ENCODE measurements at regions not wholly inside any gene's neighbourhood (a gene's known extent, or its start where the extent isn't known, plus 50 kb on each side); places are given as distances from the start of the nearest gene placed in this dataset.
"Not testable (repeated sequence)": the region's sequence is repeated elsewhere in the genome, so short reads cannot be mapped to it uniquely, and the experiment has no call there.

- H3K36me3 ChIP-seq (ENCODE audit: control insufficient read depth, low read length), result no peaks in the 10 kb centered on the region
- H3K4me3 ChIP-seq (ENCODE audit: low read length), result no peak overlapping the region
- H3K79me2 ChIP-seq (ENCODE audit: control insufficient read depth, low read length), result no peaks in the 10 kb centered on the region
- H3K9me2 ChIP-seq (replicated peaks; ENCODE audit: control insufficient read depth, low read length), result no peaks in the 10 kb centered on the region
- no peaks in the 10 kb centered on the region for H4K20me1 ChIP-seq (ENCODE audit: control insufficient read depth, insufficient read depth, low read depth, low read length)
- no peak overlapping the region for H3K27ac ChIP-seq (ENCODE audit: low read depth, low read length)
- no peaks in the 10 kb centered on the region for H3F3A ChIP-seq (ENCODE audit: control insufficient read depth, insufficient read depth)
- no peaks in the 10 kb centered on the region for H3K27me3 ChIP-seq (ENCODE audit: control insufficient read depth, low read length)
- H3K9me3 ChIP-seq (ENCODE audit: control insufficient read depth, insufficient read depth, low read length), result no peaks in the 10 kb centered on the region; the same call in 1 of the 2 replicates
- no peaks in the 10 kb centered on the region for H3K4me1 ChIP-seq (ENCODE audit: control insufficient read depth, low read length)
- no peak overlapping the region for H3K4me2 ChIP-seq (ENCODE audit: low read length)
- TF ChIP-seq EZH2phosphoT487 (IDR thresholded peaks at IDR 0.05; ENCODE audit: borderline replicate concordance, low read length), result no peak
- TF ChIP-seq CTCF (IDR thresholded peaks at IDR 0.05; ENCODE audit: low read depth, low read length, poor library complexity, severe bottlenecking), result no peak
Observed at GRCh38 chr2:2646433-2647051, 315.5 kb upstream of the MYT1L start.

GRCh38 chr2:2645162-2645855 is 314.2 kb upstream of the MYT1L start:
- Histone ChIP-seq H3K27ac (ENCODE audit: low read depth, low read length) (no peak overlapping the region), H3K4me2 (ENCODE audit: low read length) (no peak overlapping the region), H3K9me2 (replicated peaks; ENCODE audit: control insufficient read depth, low read length) (no peaks in the 10 kb centered on the region), H3K36me3 (ENCODE audit: control insufficient read depth, low read length) (no peaks in the 10 kb centered on the region), H3F3A (ENCODE audit: control insufficient read depth, insufficient read depth) (no peaks in the 10 kb centered on the region), H4K20me1 (ENCODE audit: control insufficient read depth, insufficient read depth, low read depth, low read length) (no peaks in the 10 kb centered on the region), H3K27me3 (ENCODE audit: control insufficient read depth, low read length) (no peaks in the 10 kb centered on the region), H3K9me3 (ENCODE audit: control insufficient read depth, insufficient read depth, low read length) (no peaks in the 10 kb centered on the region; the same call in 1 of the 2 replicates), H3K4me3 (ENCODE audit: low read length) (no peak overlapping the region), H3K79me2 (ENCODE audit: control insufficient read depth, low read length) (no peaks in the 10 kb centered on the region), H3K4me1 (ENCODE audit: control insufficient read depth, low read length) (no peaks in the 10 kb centered on the region)
- TF ChIP-seq CTCF (IDR thresholded peaks at IDR 0.05; ENCODE audit: low read depth, low read length, poor library complexity, severe bottlenecking) (no peak), EZH2phosphoT487 (IDR thresholded peaks at IDR 0.05; ENCODE audit: borderline replicate concordance, low read length) (no peak)

- not testable (repeated sequence) for H3K27me3 ChIP-seq (ENCODE audit: control insufficient read depth, low read length); H3K36me3 ChIP-seq (ENCODE audit: control insufficient read depth, low read length); H3F3A ChIP-seq (ENCODE audit: control insufficient read depth, insufficient read depth); H3K4me3 ChIP-seq (ENCODE audit: low read length); H3K79me2 ChIP-seq (ENCODE audit: control insufficient read depth, low read length); H3K4me2 ChIP-seq (ENCODE audit: low read length); H4K20me1 ChIP-seq (ENCODE audit: control insufficient read depth, insufficient read depth, low read depth, low read length); H3K27ac ChIP-seq (ENCODE audit: low read depth, low read length); H3K9me3 ChIP-seq (ENCODE audit: control insufficient read depth, insufficient read depth, low read length); H3K9me2 ChIP-seq (replicated peaks; ENCODE audit: control insufficient read depth, low read length); H3K4me1 ChIP-seq (ENCODE audit: control insufficient read depth, low read length)
Observed at GRCh38 chr2:2644751-2645150, 313.7 kb upstream of the MYT1L start.

- H3K27ac ChIP-seq (ENCODE audit: low read depth, low read length), result no peak overlapping the region
- no peaks in the 10 kb centered on the region; the same call in 1 of the 2 replicates for H3K9me3 ChIP-seq (ENCODE audit: control insufficient read depth, insufficient read depth, low read length)
- no peaks in the 10 kb centered on the region for H4K20me1 ChIP-seq (ENCODE audit: control insufficient read depth, insufficient read depth, low read depth, low read length)
- no peaks in the 10 kb centered on the region for H3K4me1 ChIP-seq (ENCODE audit: control insufficient read depth, low read length)
- H3K27me3 ChIP-seq (ENCODE audit: control insufficient read depth, low read length), result no peaks in the 10 kb centered on the region
- H3K4me2 ChIP-seq (ENCODE audit: low read length), result no peak overlapping the region
- H3K4me3 ChIP-seq (ENCODE audit: low read length), result no peak overlapping the region
- H3K36me3 ChIP-seq (ENCODE audit: control insufficient read depth, low read length), result no peaks in the 10 kb centered on the region
- H3F3A ChIP-seq (ENCODE audit: control insufficient read depth, insufficient read depth), result no peaks in the 10 kb centered on the region
- no peaks in the 10 kb centered on the region for H3K9me2 ChIP-seq (replicated peaks; ENCODE audit: control insufficient read depth, low read length)
- H3K79me2 ChIP-seq (ENCODE audit: control insufficient read depth, low read length), result no peaks in the 10 kb centered on the region
- TF ChIP-seq EZH2phosphoT487 (IDR thresholded peaks at IDR 0.05; ENCODE audit: borderline replicate concordance, low read length) (no peak), CTCF (IDR thresholded peaks at IDR 0.05; ENCODE audit: low read depth, low read length, poor library complexity, severe bottlenecking) (no peak)
Observed at GRCh38 chr2:2644040-2644439, 313.0 kb upstream of the MYT1L start.

All from DOHH2 (cell line).